ENCODE measurements at regions not wholly inside any gene's neighbourhood (a gene's known extent, or its start where the extent isn't known, plus 50 kb on each side); places are given as distances from the start of the nearest gene placed in this dataset.

DNA sequence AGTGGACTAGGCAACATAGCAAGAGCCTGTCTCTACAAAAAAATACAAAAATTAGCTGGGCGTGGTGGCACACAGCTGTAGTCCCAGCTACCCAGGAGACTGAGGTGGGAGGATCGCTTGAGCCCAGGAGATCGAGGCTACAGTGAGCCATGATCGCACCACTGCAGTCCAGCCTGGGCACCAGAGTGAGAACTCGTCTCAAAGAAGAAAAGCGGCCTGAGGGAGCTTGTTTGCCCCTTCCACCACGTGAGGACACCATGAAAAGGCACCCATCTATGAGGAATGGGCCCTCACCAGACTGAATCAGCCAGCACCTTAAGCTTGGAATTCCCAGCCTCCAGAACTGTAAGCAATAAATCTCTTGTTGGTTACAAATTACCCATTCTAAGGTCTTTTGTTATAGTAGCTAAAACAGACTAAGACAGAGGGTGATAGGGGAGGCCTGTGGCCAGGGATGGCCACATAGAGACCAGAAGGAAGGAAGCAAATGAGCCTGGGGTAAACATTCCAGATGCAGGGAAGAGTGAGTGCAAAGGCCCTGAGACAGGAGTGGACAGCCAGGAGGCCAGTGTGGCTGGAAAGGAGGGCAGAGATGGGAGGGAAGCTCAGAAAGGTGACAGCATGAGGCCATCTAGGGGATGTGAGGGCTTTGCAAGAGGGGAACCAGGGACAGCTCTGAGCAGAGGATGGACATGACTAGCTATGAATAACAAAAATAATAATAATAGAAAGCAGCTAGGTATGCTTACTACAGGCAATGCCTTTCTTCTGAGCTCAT lies 120.1 kb downstream of the MATN1 start:
- H3K4me3 ChIP-seq (ENCODE audit: low read depth, low read length), result no peak overlapping the region

DNA sequence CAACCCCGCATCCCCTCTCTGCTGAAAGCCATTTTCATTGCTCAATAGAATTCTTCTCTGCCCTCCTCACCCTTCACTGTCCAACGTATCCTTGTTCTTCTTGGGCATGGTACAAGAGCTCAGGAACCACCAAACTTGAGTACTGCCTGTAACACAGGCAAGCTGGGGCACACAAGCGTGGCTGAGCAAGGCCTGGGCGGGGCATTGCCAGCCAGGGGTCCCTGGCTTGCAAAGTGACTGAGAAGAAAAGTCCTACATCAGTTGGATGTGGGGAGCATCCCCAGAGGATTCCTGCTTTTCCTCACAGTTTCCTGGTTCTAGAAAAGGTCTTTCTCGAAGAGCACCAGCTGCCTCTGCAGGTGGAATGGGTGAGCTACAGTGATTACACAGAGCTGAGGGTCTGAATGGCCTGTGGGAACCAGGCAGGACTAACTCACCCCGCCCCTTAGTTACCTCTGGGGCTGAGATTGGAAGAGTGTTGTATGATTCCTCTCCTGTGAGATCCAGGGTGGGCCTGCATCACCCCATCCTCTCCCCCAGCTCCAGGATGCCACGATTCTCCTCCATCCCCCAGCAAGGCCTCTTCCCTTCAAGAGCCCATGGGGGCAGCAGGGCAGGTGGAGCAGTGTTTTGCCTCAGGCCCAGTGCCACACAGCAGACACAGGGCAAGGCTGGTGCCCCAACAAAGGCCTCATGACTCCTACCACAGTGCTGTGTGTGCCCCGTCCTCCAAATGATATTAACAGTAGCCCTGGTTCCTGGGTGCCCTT lies 121.9 kb downstream of the MATN1 start:
- TF ChIP-seq, protein P1, sequence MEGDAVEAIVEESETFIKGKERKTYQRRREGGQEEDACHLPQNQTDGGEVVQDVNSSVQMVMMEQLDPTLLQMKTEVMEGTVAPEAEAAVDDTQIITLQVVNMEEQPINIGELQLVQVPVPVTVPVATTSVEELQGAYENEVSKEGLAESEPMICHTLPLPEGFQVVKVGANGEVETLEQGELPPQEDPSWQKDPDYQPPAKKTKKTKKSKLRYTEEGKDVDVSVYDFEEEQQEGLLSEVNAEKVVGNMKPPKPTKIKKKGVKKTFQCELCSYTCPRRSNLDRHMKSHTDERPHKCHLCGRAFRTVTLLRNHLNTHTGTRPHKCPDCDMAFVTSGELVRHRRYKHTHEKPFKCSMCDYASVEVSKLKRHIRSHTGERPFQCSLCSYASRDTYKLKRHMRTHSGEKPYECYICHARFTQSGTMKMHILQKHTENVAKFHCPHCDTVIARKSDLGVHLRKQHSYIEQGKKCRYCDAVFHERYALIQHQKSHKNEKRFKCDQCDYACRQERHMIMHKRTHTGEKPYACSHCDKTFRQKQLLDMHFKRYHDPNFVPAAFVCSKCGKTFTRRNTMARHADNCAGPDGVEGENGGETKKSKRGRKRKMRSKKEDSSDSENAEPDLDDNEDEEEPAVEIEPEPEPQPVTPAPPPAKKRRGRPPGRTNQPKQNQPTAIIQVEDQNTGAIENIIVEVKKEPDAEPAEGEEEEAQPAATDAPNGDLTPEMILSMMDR (IDR thresholded peaks at IDR 0.05; ENCODE audit: borderline replicate concordance, insufficient read depth, low read depth, low read length), result no peak
- H3K4me3 ChIP-seq (ENCODE audit: low read depth, low read length), result no peak overlapping the region

More for the DNA sequence above, 120.1 kb downstream of the MATN1 start:
- TF ChIP-seq, protein P1 (IDR thresholded peaks at IDR 0.05; ENCODE audit: borderline replicate concordance, insufficient read depth, low read depth, low read length), result no peak

GRCh38 chr1:30600706-30601105 lies 122.7 kb downstream of the MATN1 start:
- TF ChIP-seq, protein P1 (IDR thresholded peaks at IDR 0.05; ENCODE audit: borderline replicate concordance, insufficient read depth, low read depth, low read length), result no peak
- H3K4me3 ChIP-seq (ENCODE audit: low read depth, low read length), result no peak overlapping the region

GRCh38 chr1:30600258-30600657 lies 123.1 kb downstream of the MATN1 start:
- TF ChIP-seq, protein P1 (IDR thresholded peaks at IDR 0.05; ENCODE audit: borderline replicate concordance, insufficient read depth, low read depth, low read length), result no peak
- H3K4me3 ChIP-seq (ENCODE audit: low read depth, low read length), result no peak overlapping the region

DNA sequence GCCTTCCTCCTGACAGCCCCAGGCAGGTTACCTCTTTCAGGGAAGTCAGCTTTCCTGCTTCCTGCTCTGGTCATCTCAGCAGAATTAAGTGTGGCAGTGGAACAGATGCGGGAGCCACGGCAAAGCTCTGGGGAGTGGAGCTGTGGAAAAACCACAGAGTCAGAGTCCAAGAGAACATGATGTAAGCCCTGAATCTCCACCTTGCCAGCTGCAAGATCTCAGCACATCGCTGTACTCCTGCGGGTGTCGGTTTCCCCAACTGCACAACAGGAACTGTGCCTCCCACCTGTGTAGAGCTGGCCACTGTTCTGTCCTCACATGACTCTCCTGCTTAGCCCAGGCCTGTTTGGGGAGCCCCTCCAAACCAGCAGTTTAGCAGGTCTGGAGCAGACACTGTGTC lies 123.7 kb downstream of the MATN1 start:
- no peak overlapping the region for H3K4me3 ChIP-seq (ENCODE audit: low read depth, low read length)
- TF ChIP-seq, protein P1 (IDR thresholded peaks at IDR 0.05; ENCODE audit: borderline replicate concordance, insufficient read depth, low read depth, low read length), result no peak

DNA sequence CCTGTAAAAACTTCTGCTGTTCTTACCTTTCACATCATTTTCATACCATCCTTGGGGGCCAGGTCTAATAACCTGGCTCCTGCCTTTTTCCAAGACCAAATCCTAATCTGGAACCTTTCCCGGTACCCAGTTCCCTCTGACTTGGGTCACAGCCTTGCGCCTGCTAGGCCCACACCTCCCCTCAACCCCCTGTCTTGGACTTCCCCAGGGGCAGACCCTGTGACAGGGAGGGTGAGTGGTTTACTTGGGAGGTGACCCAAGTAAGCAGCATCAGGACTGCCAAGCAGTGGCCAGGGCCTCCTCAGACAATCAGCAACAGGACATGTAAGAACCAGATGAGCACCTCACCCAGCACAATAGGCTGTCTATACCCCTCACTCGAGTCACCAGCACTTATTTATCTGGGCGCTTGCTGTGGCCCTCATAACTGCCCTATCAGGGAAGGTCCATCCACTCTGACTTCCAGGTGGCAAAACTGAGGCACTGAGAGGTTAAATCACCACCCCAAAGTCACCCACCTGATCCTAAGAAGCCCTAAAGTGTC lies 124.7 kb downstream of the MATN1 start:
- TF ChIP-seq, protein P1 (IDR thresholded peaks at IDR 0.05; ENCODE audit: borderline replicate concordance, insufficient read depth, low read depth, low read length), result no peak
- H3K4me3 ChIP-seq (ENCODE audit: low read depth, low read length), result no peak overlapping the region

Data from GM12875 (cell line).